Endothelial cell of umbilical vein (primary cell): ENCODE measurements at regions not wholly inside any gene's neighbourhood (a gene's known extent, or its start where the extent isn't known, plus 50 kb on each side); places are given as distances from the start of the nearest gene placed in this dataset.

Source experiments
- BruUV-seq: library from RNA; stranded (reverse); fragments of 400-500 nt; replicated peaks from 2 replicates; lab custom pipeline; 2021; lab: Mats Ljungman, UMichigan
- CTCF ChIA-PET: fragments of 300-600, 350-600 bp; sonication (Branson Sonifier 250); formaldehyde crosslinking; loops from one replicate; lab custom pipeline; 2021; ENCODE audit warnings: antibody characterized with exemption, inconsistent platforms; lab: Charles Lee
- POLR2A ChIA-PET: fragments of 300-600, 350-600 bp; sonication (Branson Sonifier 250); formaldehyde crosslinking; loops from one replicate; lab custom pipeline; 2021; ENCODE audit warnings: antibody characterized with exemption, inconsistent platforms; lab: Charles Lee
- DNase-seq: peaks from one replicate; pipeline ENCODE4 v3.0.0-alpha.2; 2011; ENCODE audit warnings: low read depth, low spot score
- FAIRE-seq: peaks from 2 replicates; lab custom pipeline; 2011; peaks lifted over from hg19 to GRCh38; lab: Jason Lieb, UNC
- H2AFZ ChIP-seq: 2 replicates; pipeline ENCODE4 v1.6.0; 2012; ENCODE audit warnings: low read depth, low read length, control low read depth, inconsistent platforms
- H3K27ac ChIP-seq: 2 replicates; pipeline ENCODE4 v1.5.1; 2011; ENCODE audit warnings: low read depth, mild to moderate bottlenecking, control low read depth, low read length, moderate library complexity; ENCODE audit not compliant: insufficient read depth
- H3K27me3 ChIP-seq, 2 experiments: 2 replicates each; pipeline versions ENCODE4 v1.6.0 to v1.6.1; 2011; ENCODE audit warnings: low read length in 2 of 2, mixed read lengths in 1 of 2; ENCODE audit not compliant: control insufficient read depth in 2 of 2, insufficient read depth in 2 of 2
- H3K36me3 ChIP-seq, 2 experiments: 2 replicates in 1 of 2; 3 replicates in 1 of 2; pipeline ENCODE4 v1.5.1; 2011; ENCODE audit warnings: low read length in 2 of 2, mild to moderate bottlenecking in 1 of 2, moderate library complexity in 1 of 2; ENCODE audit not compliant: control insufficient read depth in 2 of 2, insufficient read depth in 2 of 2; ENCODE audit errors: extremely low read depth in 1 of 2
- H3K4me1 ChIP-seq: 3 replicates; pipeline ENCODE4 v1.5.1; 2011; ENCODE audit warnings: mild to moderate bottlenecking, low read length; ENCODE audit not compliant: control insufficient read depth, insufficient read depth; ENCODE audit errors: extremely low read depth
- H3K4me2 ChIP-seq: 2 replicates; pipeline ENCODE4 v1.6.1; 2011; ENCODE audit warnings: low read length, control low read depth, mixed read lengths; ENCODE audit not compliant: insufficient read depth
- H3K4me3 ChIP-seq, 3 experiments: fragments of 200-600 bp in 1 of 3; sonication (generic), shearing (Covaris generic) in 1 of 3; replicated peaks in 1 of 3; 2 replicates each; pipeline ENCODE4 v1.5.1; 2011 to 2016; ENCODE audit warnings: control low read depth in 3 of 3, low read length in 3 of 3, mild to moderate bottlenecking in 2 of 3, inconsistent platforms in 1 of 3, low read depth in 1 of 3, moderate library complexity in 1 of 3; ENCODE audit not compliant: insufficient read depth in 1 of 3
- H3K79me2 ChIP-seq: 2 replicates; pipeline ENCODE4 v1.6.0; 2012; ENCODE audit warnings: low read length, inconsistent platforms; ENCODE audit not compliant: control insufficient read depth, insufficient read depth
- H3K9ac ChIP-seq: replicated peaks from 2 replicates; pipeline ENCODE3; 2011; ENCODE audit warnings: low read length, control low read depth; ENCODE audit not compliant: insufficient read depth; ENCODE audit errors: extremely low read depth
- H3K9me1 ChIP-seq: replicated peaks from 3 replicates; pipeline ENCODE4 v1.6.0; 2011; ENCODE audit warnings: mild to moderate bottlenecking, low read length; ENCODE audit not compliant: control insufficient read depth, insufficient read depth; ENCODE audit errors: extremely low read depth
- H3K9me3 ChIP-seq: replicated peaks from 2 replicates; pipeline ENCODE4 v1.5.1; 2012; ENCODE audit warnings: low read length, inconsistent platforms; ENCODE audit not compliant: control insufficient read depth, insufficient read depth
- H4K20me1 ChIP-seq: replicated peaks from 2 replicates; pipeline ENCODE3; 2011; ENCODE audit warnings: mild to moderate bottlenecking, low read length; ENCODE audit not compliant: control insufficient read depth, insufficient read depth; ENCODE audit errors: extremely low read depth
- FOS ChIP-seq: IDR thresholded peaks from 2 replicates; pipeline ENCODE4 v1.6.1; 2011; ENCODE audit warnings: mild to moderate bottlenecking, low read length, moderate library complexity, borderline replicate concordance; ENCODE audit not compliant: insufficient read depth
- GATA2 ChIP-seq: IDR thresholded peaks from 2 replicates; pipeline ENCODE4 v1.7.0; 2011; ENCODE audit warnings: low read depth, mild to moderate bottlenecking, moderate library complexity, mixed read lengths, low read length; ENCODE audit not compliant: insufficient read length, insufficient read depth
- MAX ChIP-seq: IDR thresholded peaks from 2 replicates; pipeline ENCODE4 v1.6.1; 2011; ENCODE audit not compliant: insufficient read depth, insufficient read length
- POLR2A ChIP-seq: IDR thresholded peaks from 2 replicates; pipeline ENCODE4 v1.6.1; 2012; ENCODE audit warnings: low read depth, mild to moderate bottlenecking, control low read depth, low read length
- POLR2AphosphoS5 ChIP-seq: IDR thresholded peaks from 2 replicates; pipeline ENCODE4 v1.6.1; 2012; ENCODE audit warnings: low read depth, mild to moderate bottlenecking, control low read depth, low read length, moderate library complexity; ENCODE audit not compliant: insufficient read depth
- dilution Hi-C: fragments of 300-500 bp; cut with MboI; formaldehyde crosslinking; loops from one replicate; pipeline ENCODE4 v1.15.0; 2019; ENCODE audit warnings: low sequenced_read_pairs; ENCODE audit not compliant: extremely low pct_ligation_motif_present
- intact Hi-C: fragments of 100-400 bp; cut with micrococcal nuclease; formaldehyde crosslinking; loops from one replicate; pipeline ENCODE4 v1.10.0; 2022
- TF ChIP-seq, protein P1 (sequence below), 2 donors: IDR thresholded peaks; 1 replicate in 1 of 2; 2 replicates in 1 of 2; pipeline ENCODE4 v1.5.1; 2011; ENCODE audit warnings: low read length in 2 of 2, mild to moderate bottlenecking in 2 of 2, moderate library complexity in 2 of 2, control low read depth in 1 of 2, inconsistent platforms in 1 of 2, low read depth in 1 of 2; ENCODE audit not compliant: insufficient read depth in 1 of 2; ENCODE audit errors: extremely low read depth in 1 of 2

GRCh38 chr18:69330385-69331005, 70.2 kb upstream of the DOK6 start:
- H3K36me3 ChIP-seq = no peaks in the 10 kb centered on the region
- no peak overlapping the region for H2AFZ ChIP-seq
- CTCF ChIA-PET = no interaction called here
- FAIRE-seq = no peak
- H3K4me3 ChIP-seq = no peak overlapping the region
- H3K79me2 ChIP-seq = no peaks in the 10 kb centered on the region
- BruUV-seq = no TSS peak
- H3K4me2 ChIP-seq = no peak overlapping the region
- intact Hi-C loops (no loop called here), dilution Hi-C loops (no loop called here)
- TF ChIP-seq, protein P1, sequence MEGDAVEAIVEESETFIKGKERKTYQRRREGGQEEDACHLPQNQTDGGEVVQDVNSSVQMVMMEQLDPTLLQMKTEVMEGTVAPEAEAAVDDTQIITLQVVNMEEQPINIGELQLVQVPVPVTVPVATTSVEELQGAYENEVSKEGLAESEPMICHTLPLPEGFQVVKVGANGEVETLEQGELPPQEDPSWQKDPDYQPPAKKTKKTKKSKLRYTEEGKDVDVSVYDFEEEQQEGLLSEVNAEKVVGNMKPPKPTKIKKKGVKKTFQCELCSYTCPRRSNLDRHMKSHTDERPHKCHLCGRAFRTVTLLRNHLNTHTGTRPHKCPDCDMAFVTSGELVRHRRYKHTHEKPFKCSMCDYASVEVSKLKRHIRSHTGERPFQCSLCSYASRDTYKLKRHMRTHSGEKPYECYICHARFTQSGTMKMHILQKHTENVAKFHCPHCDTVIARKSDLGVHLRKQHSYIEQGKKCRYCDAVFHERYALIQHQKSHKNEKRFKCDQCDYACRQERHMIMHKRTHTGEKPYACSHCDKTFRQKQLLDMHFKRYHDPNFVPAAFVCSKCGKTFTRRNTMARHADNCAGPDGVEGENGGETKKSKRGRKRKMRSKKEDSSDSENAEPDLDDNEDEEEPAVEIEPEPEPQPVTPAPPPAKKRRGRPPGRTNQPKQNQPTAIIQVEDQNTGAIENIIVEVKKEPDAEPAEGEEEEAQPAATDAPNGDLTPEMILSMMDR (IDR thresholded peaks at IDR 0.05; ENCODE audit: extremely low read depth in 1 of 2, insufficient read depth in 1 of 2, low read depth in 1 of 2, low read length in 2 of 2) = no peak
- no peak for TF ChIP-seq GATA2
- no peak for TF ChIP-seq POLR2AphosphoS5
- TF ChIP-seq MAX = no peak
- no peak for TF ChIP-seq POLR2A
- TF ChIP-seq FOS = no peak
- no peaks in the 10 kb centered on the region for H3K4me1 ChIP-seq
- H4K20me1 ChIP-seq = no peaks in the 10 kb centered on the region
- no peaks in the 10 kb centered on the region for H3K9me3 ChIP-seq
- no peaks in the 10 kb centered on the region for H3K9me1 ChIP-seq
- POLR2A ChIA-PET = no interaction called here
- no peak overlapping the region for H3K27ac ChIP-seq
- no peak for DNase-seq
- no peaks in the 10 kb centered on the region for H3K27me3 ChIP-seq
- H3K9ac ChIP-seq = no peak overlapping the region
